ENCODE measurements at regions not wholly inside any gene's neighbourhood (a gene's known extent, or its start where the extent isn't known, plus 50 kb on each side); places are given as distances from the start of the nearest gene placed in this dataset.

DNA sequence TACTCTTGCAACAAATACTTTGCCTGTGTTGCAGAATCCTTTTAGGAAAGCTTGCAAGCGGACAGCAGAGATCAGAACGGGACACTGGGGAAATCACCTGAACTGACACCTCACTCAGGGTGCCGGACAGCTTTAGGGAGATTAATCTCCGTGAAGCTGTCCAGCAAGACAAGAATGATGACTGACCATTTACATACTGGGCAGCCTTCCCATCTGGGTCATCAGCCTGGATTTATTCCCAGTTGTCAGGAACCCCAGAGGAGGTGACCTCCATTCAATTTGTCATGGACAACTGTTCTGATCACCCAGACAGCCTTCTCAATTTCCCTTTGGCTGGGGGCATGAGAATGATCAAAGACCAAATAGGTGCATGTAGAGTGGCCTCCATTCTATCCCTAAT, 93.0 kb upstream of the EGFL6 start:
- TF ChIP-seq, protein P1, sequence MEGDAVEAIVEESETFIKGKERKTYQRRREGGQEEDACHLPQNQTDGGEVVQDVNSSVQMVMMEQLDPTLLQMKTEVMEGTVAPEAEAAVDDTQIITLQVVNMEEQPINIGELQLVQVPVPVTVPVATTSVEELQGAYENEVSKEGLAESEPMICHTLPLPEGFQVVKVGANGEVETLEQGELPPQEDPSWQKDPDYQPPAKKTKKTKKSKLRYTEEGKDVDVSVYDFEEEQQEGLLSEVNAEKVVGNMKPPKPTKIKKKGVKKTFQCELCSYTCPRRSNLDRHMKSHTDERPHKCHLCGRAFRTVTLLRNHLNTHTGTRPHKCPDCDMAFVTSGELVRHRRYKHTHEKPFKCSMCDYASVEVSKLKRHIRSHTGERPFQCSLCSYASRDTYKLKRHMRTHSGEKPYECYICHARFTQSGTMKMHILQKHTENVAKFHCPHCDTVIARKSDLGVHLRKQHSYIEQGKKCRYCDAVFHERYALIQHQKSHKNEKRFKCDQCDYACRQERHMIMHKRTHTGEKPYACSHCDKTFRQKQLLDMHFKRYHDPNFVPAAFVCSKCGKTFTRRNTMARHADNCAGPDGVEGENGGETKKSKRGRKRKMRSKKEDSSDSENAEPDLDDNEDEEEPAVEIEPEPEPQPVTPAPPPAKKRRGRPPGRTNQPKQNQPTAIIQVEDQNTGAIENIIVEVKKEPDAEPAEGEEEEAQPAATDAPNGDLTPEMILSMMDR (conservative IDR thresholded peaks at IDR 0.05): no peak
- TF ChIP-seq ZFX (IDR thresholded peaks at IDR 0.05): no peak
